Fibroblast of lung (primary cell): ENCODE measurements at regions not wholly inside any gene's neighbourhood (a gene's known extent, or its start where the extent isn't known, plus 50 kb on each side); places are given as distances from the start of the nearest gene placed in this dataset.

Source experiments
- CTCF ChIP-seq, 2 donors: IDR thresholded peaks in 1 of 2; conservative IDR thresholded peaks in 1 of 2; 1 replicate in 1 of 2; 2 replicates in 1 of 2; pipeline ENCODE4 v1.5.1; 2011 to 2012; ENCODE audit warnings: low read length in 2 of 2, control low read depth in 1 of 2, inconsistent platforms in 1 of 2, low read depth in 1 of 2, mild to moderate bottlenecking in 1 of 2
- EZH2 ChIP-seq: IDR thresholded peaks from 2 replicates; pipeline ENCODE4 v1.5.1; 2012; ENCODE audit warnings: low read length, control low read depth, mild to moderate bottlenecking; ENCODE audit errors: missing control alignments

GRCh38 chr19:28297586-28298157 is 915.3 kb downstream of the UQCRFS1 start:
- no peak for TF ChIP-seq EZH2
- no peak for TF ChIP-seq CTCF (conservative IDR thresholded peaks at IDR 0.05 in 1 of 2, IDR thresholded peaks at IDR 0.05 in 1 of 2; ENCODE audit: low read depth in 1 of 2, low read length in 2 of 2)
